GM11168 (cell line): ENCODE measurements at regions not wholly inside any gene's neighbourhood (a gene's known extent, or its start where the extent isn't known, plus 50 kb on each side); places are given as distances from the start of the nearest gene placed in this dataset.

Experiments
- in situ Hi-C: fragments of 300-500 bp; cut with MboI; formaldehyde crosslinking; loops from one replicate; pipeline ENCODE4 v1.12.0; 2022; ENCODE audit warnings: low sequenced_read_pairs; ENCODE audit not compliant: unreplicated experiment

DNA sequence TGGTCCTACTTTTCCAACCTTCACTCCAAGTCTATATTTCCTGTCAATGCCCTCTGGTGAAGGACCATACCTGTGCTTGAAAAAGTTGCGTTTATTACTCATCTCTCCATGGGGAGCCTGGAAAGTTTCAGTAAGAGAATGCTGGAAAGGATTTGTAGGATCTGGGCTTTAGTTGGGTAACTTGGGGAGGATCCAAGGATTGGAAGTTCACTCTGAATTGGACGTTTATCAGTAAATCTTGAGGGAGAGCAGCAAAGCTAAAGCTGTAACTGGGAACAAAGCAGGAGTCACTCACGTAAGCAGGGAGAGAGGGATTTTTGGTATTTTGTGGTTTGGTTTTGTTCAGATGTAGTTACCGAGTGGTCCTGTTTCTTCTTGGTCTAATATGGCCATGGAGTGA is 51.4 kb upstream of the NPVF start:
- in situ Hi-C loops = no loop called here

DNA sequence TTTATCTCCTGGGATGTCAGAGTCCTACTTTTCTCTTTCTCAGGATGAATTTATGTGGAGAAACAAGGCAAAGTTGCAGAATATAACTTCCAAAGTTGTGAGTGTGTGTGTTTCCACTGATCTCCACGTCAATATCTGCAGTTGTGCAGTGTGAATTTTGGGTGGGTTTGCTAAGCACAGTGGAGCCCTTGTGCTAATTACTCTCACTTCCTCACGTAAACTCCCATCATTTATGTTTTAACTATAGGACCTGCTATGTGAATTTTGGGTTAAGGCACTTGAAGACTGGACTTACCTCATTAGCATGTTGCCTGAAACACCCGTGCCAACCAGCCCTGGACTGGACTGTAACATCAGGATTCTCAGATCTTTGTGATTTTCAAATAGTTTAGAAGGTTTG is 51.9 kb upstream of the NPVF start:
- in situ Hi-C loops = no loop called here

GRCh38 chr7:25282194-25282593 is 53.9 kb upstream of the NPVF start:
- in situ Hi-C loops = no loop called here

GRCh38 chr7:25286756-25287155 is 58.5 kb upstream of the NPVF start:
- in situ Hi-C loops = no loop called here

DNA sequence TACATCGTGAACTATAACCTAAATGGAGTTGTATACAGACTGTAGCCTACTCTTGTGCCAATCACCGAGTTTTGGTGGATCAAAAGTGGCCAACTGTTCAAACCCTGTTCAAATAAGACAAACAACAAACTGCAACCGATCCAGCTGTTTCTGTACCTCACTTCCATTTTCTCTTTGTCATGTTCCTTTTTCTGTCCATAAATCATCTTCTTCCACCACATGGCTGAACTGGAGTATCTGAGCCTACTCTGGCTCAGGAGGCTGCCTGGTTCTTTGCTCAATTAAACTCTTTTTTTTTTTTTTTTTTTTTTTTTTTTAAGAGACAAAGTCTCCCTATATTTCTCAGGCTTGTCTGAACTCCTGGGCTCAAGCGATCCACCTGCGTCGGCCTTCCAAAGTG is 59.0 kb upstream of the NPVF start:
- in situ Hi-C loops = no loop called here

GRCh38 chr7:25288556-25289307 is 60.4 kb upstream of the NPVF start:
- in situ Hi-C loops = no loop called here

DNA sequence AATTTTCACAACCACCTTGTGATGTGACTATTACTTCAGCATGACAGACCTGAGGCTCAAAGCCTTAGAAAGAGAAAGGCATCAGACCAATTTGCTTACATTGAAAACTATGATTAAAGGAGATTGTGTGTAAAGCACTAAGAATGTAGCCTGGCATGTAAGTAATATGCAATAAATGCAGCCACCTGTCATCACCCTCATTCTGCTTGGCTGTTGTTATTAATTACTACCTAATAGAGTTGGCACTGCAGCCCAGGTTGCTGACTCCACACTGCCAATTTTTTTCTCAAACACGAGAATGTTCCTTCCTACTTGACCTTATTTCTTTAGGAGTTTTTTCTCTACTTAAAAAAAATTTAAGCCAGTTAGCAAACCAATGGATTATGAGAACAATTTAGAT is 61.2 kb upstream of the NPVF start:
- in situ Hi-C loops = no loop called here

DNA sequence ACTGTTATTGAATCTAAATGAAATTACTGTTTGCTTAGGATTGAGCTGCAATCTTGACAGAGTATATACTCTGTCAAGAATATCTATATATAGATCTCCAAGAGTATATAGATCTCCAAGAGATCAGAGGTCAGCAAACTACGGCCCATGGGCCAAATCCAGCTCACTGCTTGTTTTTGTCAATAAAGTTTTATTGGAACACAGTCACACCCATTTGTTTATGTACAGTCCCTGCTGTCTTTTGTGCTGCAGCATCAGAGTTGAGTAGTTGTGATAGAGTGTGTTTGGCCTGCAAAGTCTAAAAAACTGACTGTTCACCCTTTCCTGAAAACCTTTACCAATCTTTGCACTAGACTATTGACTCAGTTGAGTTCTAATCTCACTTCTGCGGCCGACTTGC is 66.3 kb upstream of the NPVF start:
- in situ Hi-C loops = no loop called here

- in situ Hi-C loops = no loop called here
Observed at GRCh38 chr7:25295387-25295786, 67.1 kb upstream of the NPVF start.

- in situ Hi-C loops = no loop called here
Observed at GRCh38 chr7:25296086-25296485, 67.8 kb upstream of the NPVF start.

- in situ Hi-C loops = no loop called here
Observed at GRCh38 chr7:25297278-25297677, 69.0 kb upstream of the NPVF start.

DNA sequence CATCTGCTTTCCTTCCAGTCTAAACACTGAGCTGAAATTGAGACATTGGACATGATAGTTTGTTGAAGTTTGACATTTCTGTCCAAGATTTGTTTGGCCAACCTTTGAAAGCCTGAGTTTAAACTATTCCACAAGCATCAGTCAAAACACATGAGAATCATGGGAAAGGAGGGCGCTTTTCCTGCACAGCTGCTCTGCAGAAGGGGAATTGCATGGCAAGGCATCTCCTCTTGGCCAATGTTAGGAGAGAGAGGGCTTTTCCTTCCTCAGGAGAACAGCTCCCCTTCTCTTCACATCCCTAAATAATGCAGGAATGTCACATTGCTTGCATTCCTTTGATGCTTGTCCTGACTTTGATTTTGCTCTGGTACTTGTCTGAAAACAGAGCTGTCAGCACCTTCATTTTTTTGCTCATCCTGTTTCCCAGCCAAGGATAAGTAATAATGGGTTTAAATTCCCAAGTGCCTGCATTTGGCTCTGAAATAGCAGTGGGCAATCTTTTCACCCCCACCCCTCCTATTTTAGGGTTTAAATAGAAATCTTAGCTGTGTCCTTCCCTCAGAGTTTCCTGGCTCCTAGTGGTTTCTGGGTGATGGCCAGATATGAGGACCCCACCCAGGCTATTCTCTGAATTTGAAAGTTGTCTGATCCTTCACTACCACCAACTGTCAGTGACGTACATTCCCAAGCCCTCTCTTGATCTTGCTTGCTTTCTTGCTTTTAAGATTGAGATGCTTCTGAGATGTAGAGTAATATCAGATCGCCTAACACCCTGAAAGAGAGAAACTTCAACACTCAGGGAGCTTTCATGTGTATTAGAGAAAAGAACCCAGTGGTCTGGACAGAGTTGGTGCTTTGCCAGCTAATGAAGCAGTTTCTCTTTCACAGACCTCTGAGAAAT is 75.2 kb upstream of the NPVF start:
- in situ Hi-C loops = no loop called here

DNA sequence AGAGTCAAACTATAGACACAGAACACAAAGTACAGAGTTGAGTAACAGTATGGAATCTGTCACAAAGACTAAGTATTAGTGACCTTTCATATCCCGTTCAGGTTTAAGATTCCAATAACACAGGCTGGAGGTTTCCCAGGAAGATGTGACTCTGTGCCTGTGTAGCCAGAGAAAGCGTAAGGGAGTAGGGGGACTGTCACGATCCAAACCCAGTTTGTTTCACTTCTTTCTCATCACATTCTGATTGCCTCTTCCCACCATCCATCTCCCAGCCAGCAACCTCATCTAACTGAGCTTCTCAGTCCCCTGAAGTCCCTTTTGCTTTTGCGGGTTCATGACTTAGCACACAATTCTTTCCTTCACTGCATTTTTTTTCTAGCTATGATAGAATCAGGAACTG is 76.4 kb upstream of the NPVF start:
- in situ Hi-C loops = no loop called here

GRCh38 chr7:25305831-25306230 is 77.5 kb upstream of the NPVF start:
- in situ Hi-C loops = no loop called here

DNA sequence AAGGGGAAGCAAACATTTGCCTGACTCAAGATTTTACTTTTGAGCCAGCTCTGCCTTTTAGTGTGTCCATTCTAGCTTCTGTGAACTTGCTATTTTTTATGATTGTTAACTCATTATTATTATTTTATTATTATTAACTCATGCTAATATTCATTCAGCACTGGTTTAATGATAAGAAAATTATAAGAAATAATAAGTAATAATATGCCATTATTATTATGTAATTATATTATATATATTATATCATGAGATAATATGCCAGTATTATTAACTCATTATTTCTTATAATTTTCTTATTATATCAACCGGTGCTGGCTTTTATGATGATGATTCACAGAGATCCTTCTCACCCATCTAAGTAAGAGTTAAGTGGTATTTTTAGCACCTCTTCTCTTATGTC is 79.3 kb upstream of the NPVF start:
- in situ Hi-C loops = no loop called here

DNA sequence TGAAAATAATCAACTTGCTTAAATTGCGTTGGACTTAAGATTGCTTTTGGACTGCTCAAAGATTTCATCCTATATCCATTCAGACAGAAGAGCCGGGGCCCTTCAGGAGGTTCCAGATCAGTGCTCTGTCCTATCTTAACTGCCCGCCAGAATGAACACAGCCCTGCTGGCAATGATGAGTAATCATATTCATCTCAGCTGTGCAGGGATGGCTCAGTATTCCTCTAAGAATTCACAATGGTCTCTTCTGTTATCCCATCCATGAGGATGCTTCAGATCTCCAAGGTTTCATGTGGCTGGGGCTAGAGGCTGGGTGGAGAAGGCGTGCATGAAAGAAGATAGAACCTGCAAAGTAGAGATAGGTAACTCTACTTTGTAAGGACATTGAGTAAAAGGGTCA is 80.0 kb upstream of the NPVF start:
- in situ Hi-C loops = no loop called here

DNA sequence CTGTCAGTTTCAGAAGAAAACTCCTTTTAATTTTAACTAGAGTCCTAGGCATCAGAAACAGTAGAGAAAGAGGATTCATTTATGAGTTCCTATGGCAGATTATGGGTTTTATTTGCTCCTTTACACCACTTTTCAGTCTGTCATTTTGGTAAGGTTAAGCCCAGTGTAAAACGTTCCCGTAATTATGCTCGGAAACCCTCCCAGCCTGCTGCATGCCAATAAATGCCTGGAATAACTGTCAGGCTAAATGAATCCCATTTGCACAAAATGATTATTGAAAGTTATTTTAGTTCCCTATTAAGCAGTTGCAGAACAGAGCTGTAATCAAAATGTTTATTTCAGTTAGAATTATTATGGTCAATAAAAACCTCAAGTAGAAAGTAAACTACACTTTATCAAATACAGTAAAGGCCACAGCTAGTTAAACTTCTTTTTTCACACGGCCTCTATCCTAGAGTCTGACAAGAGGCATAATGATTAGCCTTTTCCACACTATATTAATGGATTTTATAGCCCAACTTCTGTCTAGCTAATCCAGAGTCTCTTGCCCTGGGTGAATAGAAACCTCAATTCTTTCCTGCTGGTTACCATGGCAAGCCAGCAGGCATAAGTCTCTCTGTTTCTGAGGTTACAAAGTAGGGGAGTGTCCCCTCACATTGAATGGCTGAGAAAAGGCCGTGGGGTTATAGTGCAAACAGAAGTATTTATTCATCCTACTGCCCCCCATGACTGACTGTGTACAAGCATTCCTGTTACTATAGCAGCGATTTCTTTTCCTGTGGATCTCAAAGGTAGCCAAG is 80.8 kb upstream of the NPVF start:
- in situ Hi-C loops = no loop called here

DNA sequence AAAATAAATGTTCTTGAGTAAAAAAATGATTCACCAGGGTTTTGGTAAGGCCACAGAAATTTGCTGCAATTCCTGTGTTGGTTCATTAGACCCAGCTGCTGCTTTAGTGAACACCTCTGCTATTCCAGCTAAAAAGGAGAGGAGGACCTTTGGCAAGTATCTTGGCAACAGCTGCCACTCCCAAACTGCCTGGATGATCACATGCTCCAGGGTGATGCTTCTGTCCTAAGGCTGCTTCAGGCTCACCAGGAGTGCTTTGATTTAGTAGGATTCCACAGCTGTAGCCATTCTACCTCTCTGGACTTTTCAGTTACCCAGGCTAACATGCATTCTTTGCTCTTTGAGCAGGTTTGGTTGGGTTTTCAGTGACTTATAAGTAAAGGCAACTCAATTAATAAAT is 82.6 kb upstream of the NPVF start:
- in situ Hi-C loops = no loop called here

GRCh38 chr7:25311346-25311745 is 83.1 kb upstream of the NPVF start:
- in situ Hi-C loops = no loop called here

DNA sequence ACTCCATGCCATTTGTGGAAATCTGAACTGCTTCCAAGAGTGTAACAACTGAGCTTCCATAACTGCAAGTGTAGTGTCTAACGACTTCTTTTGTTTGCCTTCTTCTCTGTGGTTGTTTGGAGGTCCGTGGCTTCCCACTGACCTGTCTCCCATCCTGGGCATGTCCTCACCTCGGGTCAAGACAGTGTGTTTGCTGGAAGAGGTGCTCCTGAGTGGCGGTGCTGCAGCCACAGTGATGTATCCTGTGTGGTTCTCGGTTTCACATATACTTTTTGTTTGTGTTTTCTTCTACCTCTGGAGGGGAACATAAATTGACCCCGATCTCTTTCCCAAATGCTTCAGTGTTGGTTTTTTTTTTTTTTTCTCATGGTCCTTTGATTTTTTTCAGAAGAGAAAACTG is 84.7 kb upstream of the NPVF start:
- in situ Hi-C loops = no loop called here

DNA sequence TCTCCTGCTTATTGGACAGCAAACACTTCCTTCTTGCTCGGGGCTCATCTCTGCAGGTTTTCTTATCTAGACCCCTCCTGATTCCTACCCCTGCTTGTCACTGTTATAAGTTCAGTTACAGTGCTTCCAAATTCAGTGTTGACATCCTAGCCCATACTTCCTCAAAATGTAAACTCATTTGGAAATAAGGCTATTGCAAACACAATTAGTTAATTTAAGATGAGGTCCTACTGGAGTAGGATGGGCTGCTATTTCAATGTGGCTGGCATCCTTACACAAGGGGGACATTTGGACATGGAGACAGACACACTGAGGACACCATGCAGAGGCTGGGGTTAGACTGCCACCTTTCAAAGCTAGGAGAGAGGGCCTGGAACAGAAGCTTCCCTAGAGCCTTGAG is 85.2 kb upstream of the NPVF start:
- in situ Hi-C loops = no loop called here
